Stimulated activated naive CD4-positive, alpha-beta T cell (primary cell): ENCODE measurements at regions not wholly inside any gene's neighbourhood (a gene's known extent, or its start where the extent isn't known, plus 50 kb on each side); places are given as distances from the start of the nearest gene placed in this dataset.

Source experiments
- DNase-seq, 6 experiments: peaks; one replicate each; lab custom pipeline; 2025; lab: John Stamatoyannopoulos, UW

DNA sequence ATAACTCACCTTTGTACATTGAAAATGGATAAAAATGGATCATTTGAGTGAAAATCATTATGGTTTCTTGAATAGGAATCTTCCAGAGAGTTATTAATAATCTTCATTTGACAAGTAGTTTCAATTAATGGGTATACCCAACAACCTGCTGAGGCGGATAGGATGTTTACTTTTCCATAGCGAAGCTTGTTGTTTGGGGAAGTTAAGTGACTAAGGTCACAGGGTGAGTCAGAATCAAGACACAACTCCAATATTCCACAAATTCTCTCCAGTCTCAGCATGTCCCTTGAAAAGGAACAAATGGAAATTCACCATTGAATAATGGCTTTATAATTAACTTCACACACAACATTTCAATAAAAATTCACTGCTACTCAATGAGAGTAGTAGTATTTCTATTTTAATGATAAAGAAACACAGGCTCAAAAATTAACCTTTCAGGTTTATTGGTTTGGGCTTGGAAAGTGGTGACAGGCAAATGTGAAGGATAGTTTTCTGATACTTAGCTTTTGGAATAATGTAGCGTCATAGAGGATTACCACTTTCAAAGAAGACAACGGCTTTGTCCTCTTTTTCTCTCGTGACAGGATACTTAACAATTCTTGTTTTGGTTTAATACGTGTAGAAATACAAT, 211.3 kb downstream of the GPD2 start:
- no peak for DNase-seq

DNA sequence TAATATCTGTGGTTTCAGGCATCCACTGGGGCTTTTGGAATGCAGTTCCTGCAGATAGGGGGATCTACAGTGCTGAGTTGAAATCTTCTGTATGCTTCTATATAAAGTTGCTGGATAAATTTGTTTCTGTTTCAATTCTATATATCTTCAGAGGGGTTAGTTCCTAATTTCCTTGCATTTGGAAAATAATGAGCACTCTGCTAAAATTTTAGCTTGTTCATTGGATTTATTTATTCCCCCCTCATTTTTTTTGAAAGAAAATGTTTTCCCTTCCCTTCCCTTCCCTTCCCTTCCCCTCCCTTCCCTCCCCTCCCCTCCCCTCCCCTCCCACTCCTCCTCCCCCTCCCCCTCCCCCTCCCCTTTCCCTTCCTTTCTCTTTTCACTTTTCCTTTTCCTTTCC, 212.3 kb downstream of the GPD2 start:
- DNase-seq = no peak

DNA sequence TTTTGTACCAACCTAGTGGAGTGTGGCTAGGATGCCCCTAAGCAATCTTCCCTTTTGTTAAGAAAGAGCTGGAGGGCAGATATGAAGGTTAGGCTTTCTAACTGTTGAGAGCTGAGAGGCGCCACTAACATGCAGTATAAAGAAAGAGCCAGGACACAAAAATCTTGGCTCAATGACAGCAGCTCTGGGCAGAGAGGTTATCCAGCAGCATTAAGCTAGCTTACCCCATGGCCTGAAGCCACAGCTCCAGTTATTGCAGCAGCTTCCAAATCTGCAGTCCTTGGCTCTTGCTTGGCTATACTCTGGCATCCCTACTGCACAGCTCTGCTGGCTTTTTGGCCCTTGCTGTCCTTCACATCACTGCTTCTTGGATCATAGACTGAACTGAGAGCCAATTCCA, 213.4 kb downstream of the GPD2 start:
- no peak for DNase-seq

DNA sequence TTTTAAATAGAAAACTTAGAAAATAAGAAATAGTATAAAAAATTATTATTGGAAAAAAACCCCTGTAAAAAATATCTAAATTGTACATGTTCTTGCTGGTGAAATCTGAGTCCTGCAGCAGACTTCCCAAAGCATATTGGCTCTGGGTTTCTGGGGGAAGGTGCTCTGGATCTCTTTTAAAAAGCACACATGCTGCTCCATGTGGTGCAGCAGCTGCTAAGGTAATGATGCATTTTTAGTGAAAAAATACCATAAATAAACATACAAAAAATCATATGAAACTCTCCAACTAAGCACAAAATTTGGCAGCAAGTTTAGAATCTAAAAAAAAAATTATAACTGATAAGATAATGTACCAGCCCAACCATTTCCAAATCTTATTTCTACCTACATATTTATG, 216.5 kb downstream of the GPD2 start:
- no peak for DNase-seq

DNA sequence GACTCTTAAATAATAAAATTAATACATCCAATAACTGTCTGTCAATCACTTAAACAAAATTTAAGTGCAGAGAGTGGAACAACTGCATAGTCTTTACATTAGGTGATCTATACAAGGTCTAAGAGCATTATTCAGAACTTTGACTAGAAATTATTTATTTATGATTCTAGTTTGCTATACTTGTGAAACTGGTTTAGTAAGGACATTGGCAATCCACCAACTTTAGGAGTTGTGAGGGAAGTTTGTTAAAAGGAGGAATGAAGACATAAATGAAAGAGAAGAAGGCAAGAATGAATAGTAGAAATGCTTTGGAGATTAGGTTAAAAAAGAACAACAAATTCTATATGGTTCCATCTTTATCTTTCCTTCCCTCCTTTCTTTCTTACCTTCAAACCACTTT, 217.5 kb downstream of the GPD2 start:
- DNase-seq = no peak

DNA sequence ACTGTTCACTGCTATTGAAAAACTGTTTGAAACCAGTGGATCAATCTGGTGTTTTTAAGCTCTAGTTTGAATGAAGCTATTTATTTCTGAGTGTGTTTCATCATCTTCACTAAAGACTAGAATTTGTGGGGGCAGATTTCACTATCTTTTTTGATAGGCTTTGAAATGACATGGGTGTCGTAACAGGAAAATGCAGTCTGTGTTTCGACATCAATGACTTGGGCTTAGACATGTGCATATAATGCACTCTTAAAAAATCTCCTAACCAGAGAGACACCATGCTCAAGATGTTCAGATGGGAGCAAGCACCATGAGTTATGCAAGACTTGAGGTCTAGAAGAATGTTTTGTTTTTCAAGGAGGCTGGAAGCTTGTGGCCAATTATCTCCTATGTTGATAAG, 221.6 kb downstream of the GPD2 start:
- DNase-seq = no peak

DNA sequence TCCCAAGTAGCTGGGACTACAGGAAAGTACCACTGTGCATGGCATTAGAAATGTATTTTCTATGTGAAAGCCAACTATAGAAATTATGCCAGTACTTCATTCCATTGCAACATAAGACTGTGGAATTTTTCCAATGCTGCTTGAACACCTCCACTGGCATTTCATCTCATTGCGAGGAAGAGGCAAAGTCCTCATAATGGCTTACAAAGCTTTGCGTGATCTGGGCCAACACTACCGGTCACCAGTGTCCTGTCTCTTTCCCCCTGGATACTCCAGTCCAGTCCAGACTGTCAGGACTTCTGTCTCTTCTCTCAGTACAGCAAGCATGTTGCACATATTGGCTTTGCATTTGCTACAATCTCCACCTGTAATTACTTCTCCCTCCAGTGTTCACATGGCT, 223.5 kb downstream of the GPD2 start:
- no peak for DNase-seq

DNA sequence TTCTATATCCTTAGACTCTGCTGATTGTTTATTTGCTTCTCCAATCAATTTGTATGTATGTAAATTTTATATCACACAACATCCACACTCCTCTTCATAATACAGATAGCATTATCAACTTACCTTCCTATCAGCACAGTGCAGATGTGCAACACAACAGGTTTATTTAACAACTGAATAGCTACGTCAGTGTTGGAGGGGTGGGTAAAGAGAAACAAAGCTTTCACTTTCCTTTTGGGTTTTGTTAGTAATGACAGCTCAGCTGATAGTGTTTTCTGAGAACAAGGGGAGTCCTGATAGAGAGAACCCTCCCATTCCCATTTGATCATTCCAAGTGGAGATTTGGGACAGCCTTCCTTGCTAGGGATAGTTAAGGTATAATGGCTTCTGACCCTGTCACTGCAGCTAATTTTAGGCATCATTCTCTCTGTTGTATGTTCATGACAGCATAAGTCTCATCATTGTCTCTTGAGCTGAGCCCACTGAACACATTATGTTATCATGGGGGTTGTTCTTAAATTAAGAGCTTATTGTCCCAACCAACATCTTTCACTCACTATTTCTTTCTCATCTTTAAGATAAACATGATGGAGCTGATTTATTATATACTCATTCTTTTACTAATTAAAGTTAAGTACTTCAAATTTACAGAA, 227.7 kb downstream of the GPD2 start:
- no peak for DNase-seq

DNA sequence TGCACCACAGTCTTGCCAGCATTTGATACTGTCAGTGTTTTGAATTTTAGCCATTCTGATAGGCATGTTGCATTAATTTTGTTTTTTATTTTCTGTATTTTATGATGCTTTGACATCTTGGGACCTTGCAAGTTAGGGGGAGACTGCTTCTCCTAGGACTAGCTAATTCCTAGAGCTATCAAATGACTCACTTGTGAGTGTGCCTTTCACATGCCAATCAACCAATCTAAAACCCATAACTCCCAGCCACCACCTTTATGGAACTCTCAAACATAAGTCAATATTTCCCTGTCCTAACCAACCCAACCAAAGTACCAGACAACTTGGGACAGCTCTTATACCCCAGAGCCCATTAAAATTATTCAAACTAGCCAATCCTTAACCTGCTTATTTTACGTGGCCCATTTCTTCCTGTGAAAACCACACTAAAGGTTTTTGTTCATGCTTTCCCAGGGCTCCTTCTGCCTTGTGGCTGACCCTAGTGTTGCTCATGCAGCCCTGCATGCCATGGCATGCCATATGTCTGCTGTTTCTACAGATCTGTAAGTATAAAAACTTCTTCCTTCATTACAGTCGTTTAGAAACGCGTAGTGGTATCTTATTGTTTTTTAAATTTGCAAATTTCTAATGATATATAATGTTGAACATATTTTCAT, 230.1 kb downstream of the GPD2 start:
- DNase-seq = no peak

DNA sequence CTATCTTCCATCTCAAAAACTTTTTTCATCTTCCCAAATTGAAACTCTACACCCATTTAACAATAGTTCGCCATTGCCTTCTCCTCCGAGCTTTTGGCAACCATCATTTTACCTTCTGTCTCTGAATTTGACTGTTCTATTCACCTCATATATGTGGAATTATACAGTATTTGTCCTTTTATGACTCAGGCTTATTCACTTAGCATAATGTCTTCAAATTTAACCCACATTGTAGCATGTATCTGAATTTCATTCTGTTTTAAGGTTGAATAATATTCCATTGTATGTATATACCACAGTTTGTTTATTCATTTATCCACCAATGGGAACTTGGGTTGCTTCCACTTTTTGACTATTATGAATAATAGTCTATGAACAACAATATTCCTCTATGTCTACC, 233.9 kb downstream of the GPD2 start:
- no peak for DNase-seq

DNA sequence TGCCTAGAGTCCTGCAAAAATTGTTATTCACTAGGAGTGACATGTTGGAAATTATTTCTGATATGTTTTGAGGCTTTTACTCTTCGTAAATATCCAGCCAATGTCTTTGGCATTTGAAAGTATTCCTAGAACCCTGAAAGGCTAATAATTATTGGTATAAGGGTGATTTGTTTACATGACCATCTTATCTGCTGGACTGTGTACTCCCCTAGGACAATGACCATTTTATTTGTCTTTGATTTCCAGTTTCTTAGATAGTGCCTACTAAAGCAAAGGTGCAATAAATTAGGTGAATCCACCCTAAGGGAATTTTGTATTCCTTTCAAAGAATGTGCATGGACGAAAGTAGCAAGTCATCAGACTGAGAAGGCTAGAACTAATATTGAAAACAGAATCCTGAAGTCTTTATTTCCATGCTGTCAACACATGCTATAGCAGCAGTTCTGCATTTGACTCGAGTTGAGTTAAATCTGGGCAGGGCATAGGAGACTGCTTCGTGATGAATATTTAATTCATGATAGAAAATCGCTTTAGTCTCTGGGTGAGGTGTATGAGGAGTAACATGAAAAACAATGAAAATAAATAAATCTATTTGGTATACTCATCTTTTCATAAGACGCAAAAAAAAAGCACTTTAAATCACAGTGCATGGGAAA, 235.7 kb downstream of the GPD2 start:
- no peak for DNase-seq

DNA sequence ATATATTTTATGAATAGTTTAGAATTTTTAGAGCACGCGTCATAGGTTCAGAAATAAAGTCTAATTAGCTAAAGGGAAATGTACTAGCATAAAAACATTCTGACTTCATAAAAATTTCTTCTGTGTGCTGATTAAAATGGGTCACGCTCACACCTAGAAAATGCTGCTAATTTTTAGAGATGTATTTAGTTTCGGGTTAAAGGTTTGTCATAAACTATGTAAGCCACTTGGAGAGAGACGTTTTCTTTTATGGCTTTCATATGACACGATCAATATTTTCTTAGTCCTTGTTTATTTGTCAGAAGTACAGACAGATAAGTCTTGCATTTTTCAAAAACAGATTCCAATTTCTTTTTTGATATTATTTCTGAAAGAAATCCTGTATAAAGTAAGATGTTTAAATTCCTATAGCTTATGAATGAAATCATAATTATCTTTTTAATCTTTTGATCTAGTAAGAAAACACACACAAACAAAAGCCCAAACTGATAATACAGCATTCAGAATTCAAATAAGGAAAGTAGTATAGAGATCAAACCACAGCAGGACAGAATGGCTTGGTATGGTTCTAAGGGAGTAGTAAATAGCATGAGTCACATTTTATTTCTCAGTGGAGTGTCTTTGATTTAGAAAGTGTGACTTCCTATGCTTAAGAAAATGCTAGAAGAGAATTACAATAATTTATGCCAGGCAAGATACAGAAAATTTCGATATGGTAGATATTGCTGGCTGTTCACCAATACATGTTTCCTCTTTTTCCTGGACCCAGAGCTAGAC, 236.6 kb downstream of the GPD2 start:
- no peak for DNase-seq

DNA sequence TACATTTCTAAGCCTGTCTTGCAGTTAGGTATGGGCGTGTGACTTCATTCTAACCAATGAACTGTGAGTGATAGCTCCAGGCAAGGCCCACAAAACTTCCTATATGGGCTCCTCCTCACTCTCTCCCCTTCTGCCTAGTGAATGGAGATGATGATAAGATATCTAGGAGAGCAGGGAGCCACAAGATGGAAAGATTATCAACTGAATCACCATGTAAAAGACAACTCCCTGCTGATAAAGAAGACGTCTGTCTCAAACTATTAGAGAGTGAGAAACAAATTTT, 237.1 kb downstream of the GPD2 start:
- DNase-seq = no peak

DNA sequence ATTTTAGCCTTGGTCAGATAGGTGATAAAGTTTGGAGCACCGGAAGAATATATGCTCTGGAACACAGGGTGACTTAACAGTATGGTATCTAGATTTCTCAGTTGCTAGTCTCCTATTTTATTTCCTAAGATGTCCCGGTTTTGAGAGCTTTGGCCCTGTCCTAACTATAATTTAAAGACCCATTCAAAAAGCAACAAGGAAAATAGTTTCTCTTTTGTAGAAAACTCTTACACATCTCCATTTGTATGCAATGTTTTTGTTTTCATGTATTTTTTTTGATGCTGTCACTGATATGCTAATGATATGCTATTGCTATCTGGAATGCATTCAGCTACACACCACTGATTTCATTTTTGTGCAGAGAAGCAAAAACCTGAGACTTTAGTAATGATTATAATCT, 237.8 kb downstream of the GPD2 start:
- no peak for DNase-seq

DNA sequence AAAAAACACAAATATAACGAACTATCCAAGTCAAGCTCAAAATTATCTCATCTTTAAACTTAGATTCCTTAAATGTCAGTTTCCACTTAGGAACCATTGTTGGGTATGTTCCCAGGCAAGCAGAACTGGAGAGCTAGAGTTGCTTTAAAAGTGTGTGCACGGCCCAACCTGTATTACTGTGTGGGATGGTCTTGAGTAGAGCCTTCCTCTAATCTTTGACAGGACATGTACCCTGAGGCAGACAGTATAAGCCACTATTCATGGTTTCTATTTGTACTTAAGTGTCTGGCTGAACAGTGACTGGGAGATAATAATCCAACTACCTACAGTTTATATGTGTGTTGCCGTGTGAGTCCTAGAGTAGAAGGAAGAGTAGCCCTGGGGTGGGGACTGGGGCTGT, 239.7 kb downstream of the GPD2 start:
- DNase-seq = no peak

DNA sequence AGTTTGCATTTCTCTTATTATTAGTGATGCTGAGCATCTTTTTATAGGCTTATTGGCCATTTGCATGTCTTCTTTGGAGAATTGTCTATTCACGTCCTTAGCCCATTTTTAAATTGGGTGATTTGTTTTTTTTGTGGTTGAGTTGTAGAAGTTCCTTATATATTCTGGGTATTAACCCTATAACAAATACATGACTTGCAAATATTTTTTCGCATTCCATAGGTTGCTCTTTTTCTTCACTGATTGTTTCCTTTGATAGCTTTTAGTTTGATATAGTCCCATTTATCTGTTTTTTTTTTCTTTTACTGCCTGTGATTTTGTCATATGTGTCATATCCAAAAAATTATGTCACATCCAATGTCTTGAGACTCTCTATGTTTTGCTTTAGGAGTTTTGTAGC, 243.6 kb downstream of the GPD2 start:
- no peak for DNase-seq

DNA sequence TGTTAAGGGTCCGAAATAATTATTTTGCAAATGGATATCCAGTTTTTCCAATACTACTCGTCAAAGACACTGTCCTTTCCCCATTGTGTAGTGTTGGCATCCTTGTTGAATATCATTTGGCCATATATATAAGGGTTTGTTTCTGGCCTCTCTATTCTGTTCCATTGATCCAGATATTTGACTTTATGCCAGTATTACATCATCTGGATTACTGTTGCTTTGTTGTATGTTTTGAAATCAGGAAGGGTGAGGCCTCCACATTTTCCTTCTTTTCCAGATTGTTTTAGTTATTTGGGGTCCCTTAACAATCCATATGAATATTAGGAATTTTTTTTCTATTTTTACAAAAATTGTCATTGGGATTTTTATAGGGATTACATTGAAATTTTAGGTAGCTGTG, 244.1 kb downstream of the GPD2 start:
- no peak for DNase-seq

DNA sequence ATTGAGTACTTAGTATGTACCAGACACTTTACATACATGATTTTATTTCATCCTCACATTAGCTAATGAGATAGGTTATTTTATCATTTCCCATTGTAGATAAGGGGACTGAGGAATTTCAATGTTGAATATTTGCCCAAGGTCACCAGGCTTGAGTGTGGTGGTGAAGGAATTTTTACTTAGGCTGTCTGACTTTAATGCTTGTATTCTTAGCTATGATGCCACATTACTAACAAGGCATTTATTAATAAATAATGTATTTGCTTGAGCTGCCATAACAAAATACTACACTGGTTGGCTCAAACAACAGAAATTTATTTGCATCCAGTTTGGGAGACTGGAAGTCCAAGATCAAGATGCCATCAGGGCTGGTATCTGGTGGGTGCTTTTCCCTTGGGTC, 250.9 kb downstream of the GPD2 start:
- no peak for DNase-seq

DNA sequence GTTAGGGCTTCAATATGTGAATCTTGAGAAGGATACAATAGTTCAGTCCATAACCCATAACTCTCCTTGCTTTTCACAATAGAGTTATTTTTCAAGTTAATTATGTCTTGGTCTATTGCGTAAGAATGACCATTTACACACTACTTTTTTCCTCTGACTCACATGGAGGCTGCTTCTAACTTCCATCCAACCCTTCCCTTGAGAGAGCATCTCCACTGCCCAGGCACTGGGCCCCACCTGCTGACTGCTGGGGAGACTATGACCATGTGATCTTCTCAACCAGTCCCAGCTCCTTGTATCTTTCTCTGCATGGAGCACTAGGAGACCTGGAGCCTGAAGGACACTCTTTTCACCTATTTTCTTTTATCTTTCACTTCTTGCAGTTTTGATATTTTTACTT, 251.5 kb downstream of the GPD2 start:
- DNase-seq = no peak

DNA sequence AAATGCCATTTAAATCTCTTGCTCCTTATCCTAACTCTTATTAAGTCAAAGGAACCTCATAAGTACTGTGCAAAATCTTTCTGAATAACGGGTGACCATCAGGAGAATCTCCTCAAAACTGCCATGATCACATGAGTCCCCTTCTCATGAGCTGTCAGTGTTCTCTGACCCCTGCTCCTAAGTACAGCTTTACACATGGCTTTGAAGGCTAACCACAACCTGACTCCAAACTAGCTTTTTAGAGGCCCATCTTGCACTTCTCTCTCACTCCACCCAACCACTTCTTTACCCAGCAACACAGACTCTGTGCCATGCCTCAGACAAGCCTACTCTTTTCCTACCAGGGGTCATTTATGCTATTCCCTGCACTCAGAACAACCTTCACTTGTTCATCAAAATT, 253.8 kb downstream of the GPD2 start:
- no peak for DNase-seq

DNA sequence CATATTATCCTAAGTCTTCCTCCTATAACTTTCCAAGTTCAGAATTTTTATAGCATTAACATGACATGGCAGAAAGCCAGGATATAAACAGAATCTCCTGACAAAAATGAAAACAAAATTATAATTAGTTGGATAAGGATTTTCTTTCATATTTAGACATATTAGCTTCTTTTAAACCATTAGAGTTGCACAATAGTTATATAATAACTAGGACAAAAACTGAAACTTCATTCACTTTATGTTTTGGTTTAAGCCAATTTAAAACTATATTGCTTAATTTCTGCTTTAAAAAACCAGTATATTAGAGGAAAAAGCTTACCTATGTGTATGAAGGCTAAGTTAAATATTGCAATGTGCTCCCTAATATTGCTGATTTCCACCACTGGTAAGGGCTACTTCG, 254.8 kb downstream of the GPD2 start:
- DNase-seq = no peak

DNA sequence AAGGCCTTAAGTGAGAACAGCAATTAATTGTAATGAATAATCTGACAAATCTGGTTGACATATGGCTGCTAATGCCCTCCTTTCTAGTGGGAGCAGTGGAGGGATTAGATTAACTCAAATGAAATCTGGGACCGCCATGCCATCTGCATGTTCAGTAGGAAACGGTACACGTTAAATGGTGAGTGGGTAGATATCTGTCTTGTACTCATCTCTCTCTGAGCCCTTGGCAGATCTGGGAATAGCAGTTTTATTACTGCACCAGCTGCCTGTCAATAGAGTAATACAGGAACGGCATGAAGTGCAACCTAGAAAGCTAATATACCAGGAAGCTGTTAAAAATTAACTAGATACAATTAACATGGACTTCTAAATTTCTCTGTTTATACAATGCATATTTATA, 258.8 kb downstream of the GPD2 start:
- no peak for DNase-seq

DNA sequence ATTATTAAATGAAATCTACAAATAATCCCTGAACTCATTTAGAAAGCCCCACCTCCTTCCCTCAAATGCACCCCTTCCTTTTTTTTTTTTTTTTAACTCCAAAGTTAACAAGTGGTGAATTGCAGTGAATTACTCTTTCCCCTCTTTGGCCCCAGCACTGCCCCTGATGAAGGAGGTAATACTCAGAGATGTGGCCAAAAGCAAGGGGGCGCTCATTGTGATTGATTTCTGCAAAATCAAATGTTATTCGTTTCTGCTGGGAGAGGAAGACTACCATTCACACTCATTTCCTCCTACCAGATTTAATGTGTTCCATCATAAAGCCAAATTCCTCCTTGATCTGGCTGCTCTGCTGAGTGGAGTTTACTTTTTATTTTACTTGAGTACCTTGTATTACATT, 259.4 kb downstream of the GPD2 start:
- no peak for DNase-seq
